ENCODE measurements at regions not wholly inside any gene's neighbourhood (a gene's known extent, or its start where the extent isn't known, plus 50 kb on each side); places are given as distances from the start of the nearest gene placed in this dataset.
"Not testable (repeated sequence)": the region's sequence is repeated elsewhere in the genome, so short reads cannot be mapped to it uniquely, and the experiment has no call there.

GRCh38 chr1:174080819-174081218 lies 58.7 kb upstream of the RC3H1 start:
- no peak for DNase-seq
- TF ChIP-seq, protein P1, sequence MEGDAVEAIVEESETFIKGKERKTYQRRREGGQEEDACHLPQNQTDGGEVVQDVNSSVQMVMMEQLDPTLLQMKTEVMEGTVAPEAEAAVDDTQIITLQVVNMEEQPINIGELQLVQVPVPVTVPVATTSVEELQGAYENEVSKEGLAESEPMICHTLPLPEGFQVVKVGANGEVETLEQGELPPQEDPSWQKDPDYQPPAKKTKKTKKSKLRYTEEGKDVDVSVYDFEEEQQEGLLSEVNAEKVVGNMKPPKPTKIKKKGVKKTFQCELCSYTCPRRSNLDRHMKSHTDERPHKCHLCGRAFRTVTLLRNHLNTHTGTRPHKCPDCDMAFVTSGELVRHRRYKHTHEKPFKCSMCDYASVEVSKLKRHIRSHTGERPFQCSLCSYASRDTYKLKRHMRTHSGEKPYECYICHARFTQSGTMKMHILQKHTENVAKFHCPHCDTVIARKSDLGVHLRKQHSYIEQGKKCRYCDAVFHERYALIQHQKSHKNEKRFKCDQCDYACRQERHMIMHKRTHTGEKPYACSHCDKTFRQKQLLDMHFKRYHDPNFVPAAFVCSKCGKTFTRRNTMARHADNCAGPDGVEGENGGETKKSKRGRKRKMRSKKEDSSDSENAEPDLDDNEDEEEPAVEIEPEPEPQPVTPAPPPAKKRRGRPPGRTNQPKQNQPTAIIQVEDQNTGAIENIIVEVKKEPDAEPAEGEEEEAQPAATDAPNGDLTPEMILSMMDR (IDR thresholded peaks at IDR 0.05) = no peak
- TF ChIP-seq POLR2AphosphoS5 (IDR thresholded peaks at IDR 0.05) = no peak
- TF ChIP-seq POLR2A (IDR thresholded peaks at IDR 0.05) = no peak
- no peak for TF ChIP-seq EP300 (IDR thresholded peaks at IDR 0.05)
- 86% methylated on average over 1 of the region's 1 CpG for WGBS, 2 donors

GRCh38 chr1:174079796-174080195 lies 57.6 kb upstream of the RC3H1 start:
- DNase-seq = no peak
- ATAC-seq (ENCODE audit: low FRiP score in 2 of 2) = no peak
- no peak overlapping the region for H3K27ac ChIP-seq
- TF ChIP-seq EP300 (IDR thresholded peaks at IDR 0.05) (no peak), POLR2A (IDR thresholded peaks at IDR 0.05) (no peak), POLR2AphosphoS5 (IDR thresholded peaks at IDR 0.05) (no peak)
- TF ChIP-seq, protein P1 (IDR thresholded peaks at IDR 0.05) = no peak
- no peaks in the 10 kb centered on the region for H3K9me3 ChIP-seq
- no peaks in the 10 kb centered on the region for H3K27me3 ChIP-seq
- no peaks in the 10 kb centered on the region for H3K4me1 ChIP-seq
- no peak overlapping the region for H3K4me3 ChIP-seq
- no peaks in the 10 kb centered on the region for H3K36me3 ChIP-seq

More at GRCh38 chr1:174080819-174081218, 58.7 kb upstream of the RC3H1 start:
- H3K27me3 ChIP-seq = no peaks in the 10 kb centered on the region
- H3K4me1 ChIP-seq = no peaks in the 10 kb centered on the region
- H3K36me3 ChIP-seq = no peaks in the 10 kb centered on the region
- H3K4me3 ChIP-seq = no peak overlapping the region
- no peaks in the 10 kb centered on the region for H3K9me3 ChIP-seq
- H3K27ac ChIP-seq = no peak overlapping the region
- no peak for ATAC-seq (ENCODE audit: low FRiP score in 2 of 2)

DNA sequence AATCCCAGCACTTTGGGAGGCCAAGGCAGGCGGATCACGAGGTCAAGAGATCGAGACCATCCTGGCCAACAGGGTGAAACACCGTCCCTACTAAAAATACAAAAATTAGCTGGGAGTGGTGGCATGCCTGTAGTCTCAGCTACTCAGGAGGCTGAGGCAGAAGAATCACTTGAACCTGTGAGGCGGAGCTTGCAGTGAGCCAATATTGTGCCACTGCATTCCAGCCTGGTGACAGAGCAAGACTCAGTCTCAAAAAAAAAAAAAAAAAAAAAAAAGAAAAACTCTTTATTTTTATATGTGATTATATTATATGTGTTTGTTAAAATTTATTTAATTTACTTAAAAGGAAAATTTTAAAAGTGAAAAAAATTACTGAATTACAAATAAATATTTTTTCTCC lies 56.8 kb upstream of the RC3H1 start:
- ATAC-seq (ENCODE audit: low FRiP score in 2 of 2); H3K27me3 ChIP-seq; H3K27ac ChIP-seq; H3K4me3 ChIP-seq; H3K9me3 ChIP-seq; H3K4me1 ChIP-seq; H3K36me3 ChIP-seq: not testable (repeated sequence)
- DNase-seq = peak in 1 of 2 donors; percentile 49
- 57 to 83% methylated on average over 5 of the region's 5 CpGs for WGBS, 2 donors

DNA sequence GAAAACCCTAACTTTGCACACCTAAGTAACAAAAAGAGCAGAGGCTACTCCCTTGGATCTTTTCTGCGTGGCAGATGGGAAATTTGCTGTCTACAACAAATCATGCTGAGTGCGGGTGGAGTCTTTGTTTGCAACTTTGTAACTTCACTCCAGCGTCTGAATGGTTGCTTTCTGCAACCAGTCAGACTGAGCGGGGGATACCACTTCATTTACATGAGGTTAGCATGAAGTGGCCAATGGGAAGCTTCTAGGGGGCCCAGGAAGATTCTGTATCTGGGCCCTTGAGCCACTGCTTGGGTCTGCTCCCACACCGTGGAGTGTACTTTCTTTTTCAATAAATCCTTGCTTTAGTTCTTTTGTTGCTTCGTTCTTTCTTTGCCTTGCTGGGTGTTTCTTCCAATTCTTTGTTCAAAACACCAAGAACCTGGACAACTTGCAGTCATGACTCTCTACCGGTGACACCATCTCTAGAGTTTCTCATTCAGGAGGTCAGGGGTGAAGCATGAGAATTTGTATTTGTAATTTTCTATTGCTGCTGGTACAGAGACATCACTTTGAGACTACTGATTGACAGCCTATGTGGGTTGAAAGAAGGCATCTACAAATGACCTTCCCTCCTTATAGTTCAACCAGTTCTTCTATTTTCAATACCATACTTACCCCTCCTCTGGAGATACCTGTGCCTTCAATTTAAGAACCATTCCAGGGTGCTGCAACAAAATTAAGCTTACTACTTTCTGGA lies 55.8 kb upstream of the RC3H1 start:
- H3K36me3 ChIP-seq = no peaks in the 10 kb centered on the region
- TF ChIP-seq, protein P1 (IDR thresholded peaks at IDR 0.05) = no peak
- TF ChIP-seq EP300 (IDR thresholded peaks at IDR 0.05) (no peak), POLR2A (IDR thresholded peaks at IDR 0.05) (no peak), POLR2AphosphoS5 (IDR thresholded peaks at IDR 0.05) (no peak)
- no peak for DNase-seq
- H3K4me1 ChIP-seq = no peaks in the 10 kb centered on the region
- no peaks in the 10 kb centered on the region for H3K9me3 ChIP-seq
- H3K27me3 ChIP-seq = no peaks in the 10 kb centered on the region
- 66 to 76% methylated on average over 7 of the region's 7 CpGs for WGBS, 2 donors
- peak in 1 of 2 donors; percentile 32 for ATAC-seq (ENCODE audit: low FRiP score in 2 of 2)
- H3K27ac ChIP-seq = no peak overlapping the region
- no peak overlapping the region for H3K4me3 ChIP-seq

- DNase-seq = no peak
- no peaks in the 10 kb centered on the region for H3K9me3 ChIP-seq
- TF ChIP-seq POLR2AphosphoS5 (IDR thresholded peaks at IDR 0.05) = no peak
- TF ChIP-seq EP300 (IDR thresholded peaks at IDR 0.05) = no peak
- TF ChIP-seq, protein P1 (IDR thresholded peaks at IDR 0.05) = no peak
- H3K4me1 ChIP-seq = no peaks in the 10 kb centered on the region
- H3K27ac ChIP-seq = no peak overlapping the region
- no peak for ATAC-seq (ENCODE audit: low FRiP score in 2 of 2)
- H3K36me3 ChIP-seq = no peaks in the 10 kb centered on the region
- H3K27me3 ChIP-seq = no peaks in the 10 kb centered on the region
- no peak overlapping the region for H3K4me3 ChIP-seq
- WGBS, 2 donors = 35 to 46% methylated on average over 2 of the region's 2 CpGs
Observed at GRCh38 chr1:174075245-174075692, 53.1 kb upstream of the RC3H1 start.

Measured in upper lobe of left lung (tissue), 6 donors.